HG03045 (cell line): ENCODE measurements at regions not wholly inside any gene's neighbourhood (a gene's known extent, or its start where the extent isn't known, plus 50 kb on each side); places are given as distances from the start of the nearest gene placed in this dataset.
"Not testable (repeated sequence)": the region's sequence is repeated elsewhere in the genome, so short reads cannot be mapped to it uniquely, and the experiment has no call there.

ENCODE experiments used
- ATAC-seq: cut with Tn5 transposase; IDR thresholded peaks from one replicate; pipeline ENCODE4 v1.9.1; 2021; ENCODE audit warnings: mild to moderate bottlenecking, moderate library complexity; ENCODE audit not compliant: unreplicated experiment

DNA sequence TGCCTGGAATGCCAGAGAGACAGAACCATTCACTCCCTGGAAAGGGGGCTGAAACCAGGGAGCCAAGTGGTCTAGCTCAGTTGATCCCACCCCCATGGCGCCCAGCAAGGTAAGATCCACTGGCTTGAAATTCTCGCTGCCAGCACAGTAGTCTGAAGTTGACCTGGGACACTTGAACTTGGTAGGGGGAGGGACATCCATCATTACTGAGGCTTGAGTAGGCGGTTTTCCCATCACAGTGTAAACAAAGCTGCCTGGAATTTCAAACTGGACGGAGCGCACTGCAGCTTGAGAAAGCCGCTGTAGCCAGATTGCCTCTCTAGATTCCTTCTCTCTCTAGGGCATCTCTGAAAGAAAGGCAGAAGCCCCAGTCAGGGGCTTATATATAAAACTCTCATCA, 310.7 kb upstream of the DPPA4 start:
- ATAC-seq: no peak

DNA sequence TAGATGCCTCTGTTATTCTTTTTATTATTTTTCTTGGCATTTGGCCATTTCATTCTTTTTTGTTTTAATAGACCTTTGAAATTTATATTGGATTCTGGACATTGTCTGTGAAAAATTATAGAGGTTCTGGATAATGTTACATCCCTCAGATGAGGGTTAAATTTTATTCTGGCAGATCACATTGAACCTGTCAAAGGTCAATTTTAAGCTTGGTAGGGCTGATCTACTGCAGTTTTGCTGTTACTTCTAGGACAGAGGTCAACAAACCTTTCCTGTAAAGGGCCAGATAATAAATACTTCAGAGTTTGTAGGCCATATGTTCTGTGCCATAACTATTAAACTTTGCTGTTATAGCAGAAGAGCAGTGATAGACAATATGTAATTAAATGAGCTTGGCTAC, 318.9 kb upstream of the DPPA4 start:
- no peak for ATAC-seq

DNA sequence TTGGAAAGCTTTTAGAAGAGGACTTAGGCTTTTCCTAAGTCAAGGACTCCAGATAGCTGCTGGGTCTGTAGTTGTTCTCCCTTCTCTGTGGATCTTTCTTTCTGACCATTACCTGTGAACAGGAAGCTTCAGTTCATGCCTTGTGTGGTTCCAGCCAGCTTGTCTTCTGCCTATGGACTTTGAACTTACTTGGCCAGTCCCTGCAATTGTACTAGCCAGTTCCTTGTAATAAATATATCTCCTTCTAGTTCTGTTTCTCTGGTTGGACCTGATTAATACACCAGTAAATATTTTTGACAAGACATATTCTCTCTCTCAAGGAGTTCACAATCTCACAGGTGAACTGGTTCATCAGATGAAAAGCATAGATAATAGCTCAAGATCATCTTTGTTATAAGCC, 341.3 kb upstream of the DPPA4 start:
- no peak for ATAC-seq

DNA sequence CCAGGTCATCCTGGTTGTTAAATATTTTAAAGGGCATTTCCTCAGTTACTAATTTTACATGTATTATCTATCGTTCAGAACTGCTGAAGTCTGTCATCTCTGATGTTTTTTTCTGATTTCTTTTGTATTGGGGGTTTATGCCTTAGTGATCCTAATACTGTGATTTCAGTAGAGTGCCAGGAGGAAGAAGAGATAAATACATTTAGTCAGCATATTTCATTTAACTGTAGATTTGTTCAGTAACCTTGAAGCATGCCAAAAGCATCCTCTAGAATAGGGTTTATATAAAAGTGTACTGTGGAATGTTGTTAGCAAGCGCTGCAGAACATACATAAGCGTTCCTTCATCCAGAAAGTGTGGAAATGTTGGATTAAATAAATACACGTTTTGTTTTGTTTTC, 342.3 kb upstream of the DPPA4 start:
- ATAC-seq: no peak

DNA sequence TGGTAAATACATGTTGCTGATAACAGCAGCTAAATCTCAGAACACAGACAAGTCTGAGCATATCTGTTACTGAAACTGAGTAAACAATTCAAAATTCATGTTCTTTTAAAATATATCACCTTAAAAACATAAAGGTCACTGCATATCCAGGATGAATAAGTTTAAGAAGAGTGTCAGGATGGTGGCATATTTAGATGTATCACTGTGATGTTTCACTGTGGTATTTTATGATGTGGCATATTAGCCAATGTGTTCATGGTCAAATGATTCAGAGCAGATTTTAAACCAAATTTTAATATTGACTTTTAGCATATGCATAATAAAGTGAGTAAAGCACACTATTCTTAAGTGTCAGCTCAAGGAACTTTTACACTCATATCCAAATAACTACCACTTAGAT, 346.4 kb upstream of the DPPA4 start:
- no peak for ATAC-seq

DNA sequence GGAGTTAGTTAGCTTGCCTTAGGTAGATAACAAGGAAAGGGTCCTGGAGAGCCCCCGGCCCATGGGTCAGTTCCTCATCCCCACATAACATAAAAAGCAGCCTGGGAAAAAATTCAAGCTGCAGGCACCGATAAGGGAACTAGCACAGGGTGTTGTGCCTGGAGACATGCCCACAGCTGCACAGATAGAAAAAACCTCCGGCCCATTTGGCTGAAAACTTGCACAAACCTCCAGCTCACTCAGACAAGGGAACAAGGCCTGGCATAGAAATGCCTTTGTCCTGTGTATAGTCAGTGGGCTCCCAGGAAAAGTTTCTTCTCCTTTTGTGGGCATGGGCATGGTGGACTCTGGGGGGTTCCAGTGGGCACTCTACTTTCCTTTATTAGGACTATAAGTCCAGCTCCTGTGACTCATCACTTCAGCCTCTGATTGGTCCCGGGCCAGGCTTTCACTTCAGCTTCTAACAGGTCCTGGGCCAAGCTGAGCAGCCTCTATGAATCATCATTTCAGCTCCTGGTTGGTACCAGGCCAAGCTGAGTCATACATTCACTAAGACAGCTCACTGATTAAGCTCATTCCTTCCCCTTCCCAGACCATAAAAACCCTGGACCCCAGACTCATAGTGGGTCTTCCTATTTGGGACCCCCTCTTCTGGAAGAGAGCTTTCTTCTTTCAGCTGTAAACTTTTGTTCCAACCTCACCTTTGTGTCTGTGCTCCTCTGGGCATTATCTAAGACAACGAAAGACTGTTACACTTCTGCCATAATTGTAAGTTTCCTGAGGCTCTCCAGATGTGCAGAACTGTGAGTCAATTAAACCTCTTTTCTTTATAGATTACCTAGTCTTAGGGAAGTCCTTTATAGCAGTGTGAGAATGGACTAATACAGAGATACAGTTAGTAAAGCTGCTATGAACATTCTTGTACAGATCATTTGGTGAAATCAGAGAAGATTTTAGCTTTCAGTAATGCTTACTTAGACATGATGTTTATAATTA, 348.0 kb upstream of the DPPA4 start:
- ATAC-seq: no peak

DNA sequence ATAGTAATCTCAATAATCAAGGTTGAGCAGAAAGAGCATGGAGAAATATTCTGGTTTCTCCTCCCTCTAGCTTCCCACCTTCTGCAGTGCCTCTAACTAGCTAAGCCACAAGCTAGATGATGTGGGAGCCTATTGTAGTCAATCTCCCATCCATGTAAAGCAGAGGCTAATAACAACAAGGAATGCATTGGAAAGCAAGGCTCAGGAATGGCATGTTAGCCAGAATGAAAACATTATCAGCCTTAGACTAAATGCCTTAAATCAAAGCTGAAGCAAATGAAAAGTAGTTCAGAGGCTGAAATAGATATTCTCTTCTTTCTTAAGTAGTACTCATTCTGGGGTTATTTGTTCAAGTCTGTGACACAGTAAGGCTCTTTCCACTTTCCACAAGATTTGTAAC, 350.3 kb upstream of the DPPA4 start:
- ATAC-seq: no peak

DNA sequence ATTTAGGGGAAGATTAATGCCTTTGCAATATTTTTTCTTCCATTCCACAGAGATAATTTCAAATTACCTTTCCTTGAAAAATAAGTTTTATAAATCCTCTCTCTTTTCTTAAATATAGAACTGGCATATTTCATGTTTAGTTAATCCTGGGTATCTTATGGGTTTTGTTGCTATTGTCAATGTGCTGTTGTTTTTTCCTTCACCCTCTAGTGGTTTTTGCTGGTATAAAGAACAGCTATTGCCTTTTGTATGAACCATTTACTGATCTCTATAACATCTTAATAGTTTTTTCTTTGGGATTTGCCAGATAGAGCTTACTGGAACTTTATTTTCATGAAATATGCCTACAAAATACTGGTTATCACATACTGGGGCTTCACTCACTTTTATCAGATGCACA, 359.6 kb upstream of the DPPA4 start:
- ATAC-seq: no peak

DNA sequence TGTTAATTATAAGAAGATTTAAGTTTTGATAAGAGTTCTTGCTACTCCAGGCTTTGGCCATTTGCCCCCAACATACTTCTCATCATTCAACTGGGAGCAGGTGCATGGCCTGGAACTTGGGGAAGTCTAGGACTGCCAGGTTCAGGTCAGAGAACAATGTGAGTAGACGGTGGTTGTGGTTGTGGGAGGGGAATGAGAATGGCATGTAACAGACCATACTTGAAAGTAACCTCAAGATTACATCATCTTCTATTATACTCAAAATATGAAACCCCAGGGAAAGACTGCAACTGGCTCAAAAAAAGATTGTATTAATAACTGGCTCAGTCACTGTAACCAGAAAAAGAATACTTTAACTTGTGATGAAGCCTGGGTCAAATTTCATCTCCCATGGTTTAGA, 364.9 kb upstream of the DPPA4 start:
- ATAC-seq: peak; percentile 74

DNA sequence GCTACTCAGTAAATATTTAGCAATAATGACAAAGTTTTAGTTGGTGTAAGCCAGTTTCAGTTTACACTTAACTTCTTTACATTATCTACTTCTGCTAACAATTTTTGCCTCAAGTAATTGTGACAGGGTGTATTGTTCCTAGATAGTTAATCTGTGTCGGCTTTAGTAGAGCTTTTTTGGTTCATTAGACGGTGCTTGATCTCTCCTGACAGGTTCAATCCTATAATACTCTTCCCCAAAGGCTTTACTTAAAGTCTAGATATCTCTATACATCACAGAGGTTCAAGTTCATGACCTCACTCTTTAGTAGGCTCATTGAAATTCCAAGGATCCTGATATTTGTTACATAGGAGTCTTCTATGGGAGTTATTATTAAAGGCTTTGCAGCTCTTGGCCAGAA, 365.6 kb upstream of the DPPA4 start:
- no peak for ATAC-seq

DNA sequence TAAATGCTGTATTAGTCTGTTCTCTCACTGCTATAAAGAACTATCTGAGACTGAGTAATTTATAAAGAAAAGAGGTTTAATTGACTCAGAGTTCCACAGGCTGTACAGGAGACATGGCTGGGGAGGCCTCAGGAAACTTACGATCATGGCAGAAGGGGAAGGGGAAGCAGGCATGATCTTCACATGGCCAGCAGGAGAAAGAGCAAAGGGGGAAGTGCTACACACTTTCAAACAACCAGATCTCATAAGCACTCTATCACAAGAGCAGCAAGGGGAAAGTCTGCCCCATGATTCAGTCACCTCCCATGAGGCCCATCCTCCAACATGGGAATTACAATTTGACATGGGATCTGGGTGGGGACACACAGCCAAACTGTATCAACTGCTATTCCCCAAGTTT, 367.8 kb upstream of the DPPA4 start:
- ATAC-seq: not testable (repeated sequence)

DNA sequence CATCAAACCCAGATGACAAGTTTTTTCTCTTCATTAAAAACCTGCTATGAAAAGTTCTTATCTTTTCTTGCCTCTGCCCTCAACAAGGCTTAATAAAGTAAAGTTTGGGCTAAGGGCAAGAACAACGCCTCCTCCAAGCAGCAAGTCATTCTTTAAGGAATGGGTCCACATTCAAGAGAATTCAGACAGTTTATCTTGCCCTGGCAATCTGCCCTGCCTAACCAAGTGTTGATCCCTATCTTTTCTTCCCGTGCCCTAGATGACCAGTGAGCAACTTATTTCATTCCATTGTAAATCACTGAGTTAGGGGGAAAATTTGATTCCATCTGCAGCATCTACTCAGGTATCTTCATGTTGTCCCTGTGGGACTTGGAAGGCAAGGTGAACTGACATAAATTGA, 370.3 kb upstream of the DPPA4 start:
- ATAC-seq: no peak

DNA sequence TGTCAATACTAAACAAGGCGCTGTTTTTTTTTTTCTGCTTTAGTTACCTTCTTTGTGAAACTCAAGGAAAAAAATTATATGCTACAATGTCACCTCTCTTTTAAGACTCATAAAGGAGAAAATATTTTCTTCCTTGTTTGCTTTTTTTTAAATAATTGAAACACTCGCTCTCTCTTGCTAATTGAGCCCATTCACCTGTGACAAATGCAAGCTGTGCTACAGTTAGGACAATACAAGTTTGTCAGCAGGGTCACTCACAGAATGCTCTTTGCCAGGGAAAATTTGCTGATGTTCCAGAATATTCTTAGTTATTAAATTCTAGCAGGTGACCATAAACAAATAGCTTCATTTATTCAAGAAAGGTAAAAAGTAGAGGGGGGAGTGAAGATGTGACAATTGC, 375.9 kb upstream of the DPPA4 start:
- ATAC-seq: no peak

DNA sequence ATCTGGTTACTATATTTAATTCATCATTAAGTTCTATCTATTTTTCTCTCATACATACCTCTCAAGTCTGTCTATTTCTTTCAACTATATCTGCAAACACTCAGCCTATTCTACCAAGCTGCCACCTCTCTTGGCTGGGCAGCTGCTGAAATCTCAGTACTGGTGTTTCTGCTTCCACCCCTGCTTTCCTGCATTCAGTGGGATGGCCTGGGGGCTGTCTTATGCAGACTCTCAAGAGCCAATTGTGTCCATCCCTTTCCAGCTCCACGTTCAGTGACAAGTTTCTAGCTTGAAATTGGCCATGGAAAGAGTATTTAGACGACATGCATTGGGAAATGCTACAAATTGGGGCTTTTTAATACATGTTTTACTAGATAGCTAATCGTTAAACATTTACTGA, 378.4 kb upstream of the DPPA4 start:
- no peak for ATAC-seq

DNA sequence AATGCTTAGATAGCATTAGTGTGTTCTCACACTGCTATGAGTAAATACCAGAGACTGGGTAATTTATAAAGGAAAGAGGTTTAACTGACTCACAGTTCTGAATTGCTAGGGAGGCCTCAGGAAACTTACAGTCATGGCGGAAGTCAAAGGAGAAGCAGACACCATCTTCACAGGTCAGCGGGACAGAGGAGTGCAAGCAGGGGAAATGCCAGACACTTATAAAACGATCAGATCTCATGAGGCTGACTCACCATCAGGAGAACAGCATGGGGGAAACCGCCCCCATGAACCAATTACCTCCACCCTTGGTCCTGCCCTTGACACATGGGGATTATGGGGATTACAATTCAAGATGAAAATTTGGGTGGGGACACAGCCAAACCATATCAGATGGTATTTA, 381.5 kb upstream of the DPPA4 start:
- ATAC-seq: no peak

DNA sequence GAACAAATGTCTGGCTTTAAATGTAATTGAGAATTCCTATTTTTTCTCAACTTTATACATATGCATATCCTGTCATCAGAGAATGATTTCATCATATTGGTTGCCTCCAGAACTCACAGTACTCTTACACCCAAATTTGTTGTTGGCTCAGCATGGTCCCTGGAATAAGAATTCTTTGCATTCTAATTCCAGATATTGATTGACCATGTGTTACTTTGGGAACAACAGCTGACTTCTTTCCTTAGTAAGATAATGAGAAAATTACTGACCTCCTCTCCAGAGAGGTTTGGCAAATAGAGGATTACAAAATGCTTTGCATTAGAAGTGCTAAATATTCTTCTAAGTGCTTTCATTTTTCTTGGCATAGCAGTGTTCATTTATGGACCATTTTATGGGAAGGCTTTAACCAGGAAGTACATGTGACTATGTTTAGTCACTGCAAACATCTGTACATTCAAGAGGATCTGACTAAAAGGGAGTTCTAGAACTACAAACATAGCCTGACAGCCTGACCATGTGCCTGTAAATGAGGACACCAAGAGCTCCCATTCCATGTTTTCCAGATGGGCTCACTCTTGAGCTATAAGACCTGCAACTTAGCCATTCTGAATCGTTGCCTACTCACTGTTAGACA, 391.6 kb upstream of the DPPA4 start:
- no peak for ATAC-seq

DNA sequence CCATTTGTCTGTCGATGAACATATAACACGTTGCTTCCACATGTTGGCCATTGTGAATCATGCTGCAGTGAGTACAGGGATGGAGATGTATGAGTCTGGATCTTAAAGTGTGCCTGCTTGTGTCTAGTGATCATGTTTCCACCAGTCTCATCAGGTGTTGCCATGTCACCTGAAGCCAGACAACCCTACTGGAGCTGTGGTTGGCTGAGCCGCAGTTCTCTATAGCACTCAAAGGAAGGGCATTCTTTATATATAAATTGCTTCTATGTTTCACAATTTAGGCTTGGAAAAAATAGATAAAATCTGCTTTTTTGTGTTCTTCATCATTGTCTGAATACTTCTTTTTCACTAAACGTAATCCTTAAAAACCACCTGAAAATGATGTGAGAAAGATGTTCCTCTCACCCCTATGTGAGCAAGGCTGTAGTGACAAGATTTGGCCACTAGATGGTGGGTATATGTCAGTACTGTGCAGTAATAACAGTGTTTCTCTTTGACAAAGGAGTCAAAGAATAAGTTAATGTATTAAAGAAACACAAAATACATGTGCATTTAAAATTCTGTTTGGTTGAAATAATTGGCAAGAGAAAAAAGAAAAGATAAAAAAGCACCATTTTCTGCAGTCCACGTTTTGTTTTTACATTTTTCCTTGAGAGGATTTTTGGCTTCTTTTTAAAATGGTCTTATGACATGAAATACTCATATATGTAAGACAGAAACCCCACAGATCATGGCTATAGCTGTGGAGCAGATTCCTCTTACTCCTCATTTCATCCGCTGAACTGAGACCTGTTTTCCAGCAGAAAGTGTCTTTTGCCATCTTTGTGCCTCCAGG, 394.5 kb upstream of the DPPA4 start:
- peak; percentile 83 for ATAC-seq

DNA sequence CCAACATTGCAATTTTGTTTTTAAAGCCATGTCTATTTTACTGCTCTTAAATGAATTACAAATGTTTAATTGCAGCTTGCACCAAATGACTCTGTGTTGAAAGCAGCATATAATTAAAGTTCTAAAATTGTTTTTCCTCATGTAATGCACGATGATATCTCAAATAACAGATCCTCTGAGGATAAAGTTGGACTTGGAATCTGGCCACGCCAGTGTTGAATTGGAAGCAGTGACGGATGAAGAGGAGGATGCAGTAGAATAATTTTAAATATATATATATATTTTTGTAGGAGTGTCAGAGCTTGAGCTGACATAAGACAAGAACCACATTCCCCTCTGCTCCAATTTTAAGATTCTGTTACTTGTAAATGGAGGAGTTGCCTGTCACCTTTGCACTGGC, 406.6 kb upstream of the DPPA4 start:
- ATAC-seq: no peak

DNA sequence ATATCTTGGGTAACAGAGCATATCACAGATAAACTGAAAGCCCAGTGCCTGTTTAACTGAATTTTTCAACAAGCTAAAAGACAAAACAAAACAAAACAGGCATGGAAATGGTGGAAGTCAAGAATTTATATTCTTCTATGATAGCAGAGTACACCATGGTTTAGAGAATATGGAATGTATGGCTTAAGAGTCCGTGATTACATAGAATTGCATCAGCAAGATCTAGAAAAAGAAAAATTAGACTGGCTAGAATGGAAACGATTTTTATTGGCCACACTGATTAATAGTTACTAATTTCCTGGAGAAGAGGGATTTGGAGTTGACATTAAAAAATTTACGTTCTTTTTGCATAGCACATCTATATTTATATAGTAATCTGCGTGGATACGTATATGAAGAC, 435.2 kb upstream of the DPPA4 start:
- ATAC-seq: no peak

DNA sequence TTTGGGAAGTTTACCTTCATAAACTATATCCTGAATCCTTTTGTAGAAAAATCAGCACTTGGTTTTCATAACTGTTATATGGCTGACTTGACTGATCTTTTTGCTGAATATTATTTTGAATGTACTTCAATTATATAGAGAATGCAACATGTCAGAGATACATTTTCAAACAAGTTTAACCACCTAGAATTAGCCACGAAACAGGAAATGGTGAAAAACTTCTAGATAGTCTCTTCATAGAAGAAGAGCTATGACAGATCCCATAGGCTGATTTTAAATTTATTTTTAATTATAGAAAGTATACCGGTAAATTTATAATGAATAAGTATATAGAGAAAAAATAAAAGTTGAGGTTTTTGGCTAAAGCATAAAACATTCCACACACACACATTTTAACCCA, 436.8 kb upstream of the DPPA4 start:
- no peak for ATAC-seq

DNA sequence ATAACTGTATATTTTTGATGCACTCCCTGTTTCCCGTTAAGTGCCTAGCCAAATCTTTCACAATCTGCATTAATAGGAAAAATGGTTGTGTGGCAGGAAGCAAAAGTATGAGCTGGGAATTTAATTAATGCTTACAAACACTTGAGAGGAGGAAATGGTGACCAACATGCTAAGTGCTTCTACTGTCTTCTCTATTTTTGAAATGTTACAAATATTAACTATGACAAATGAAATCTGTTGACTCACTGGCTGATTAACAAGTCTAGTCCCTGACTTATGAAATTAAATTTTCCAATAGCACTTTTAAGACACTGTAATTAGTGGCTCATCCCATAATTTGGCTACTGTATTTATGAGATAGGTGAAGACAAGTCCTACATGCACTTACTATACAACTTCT, 446.9 kb upstream of the DPPA4 start:
- no peak for ATAC-seq
